SJCRH30 (cell line): ENCODE measurements at regions not wholly inside any gene's neighbourhood (a gene's known extent, or its start where the extent isn't known, plus 50 kb on each side); places are given as distances from the start of the nearest gene placed in this dataset.
A peak's percentile ranks its signal among the peaks of the same experiment; 100 is the strongest.

ENCODE experiments used
- DNase-seq, 2 experiments: peaks; one replicate each; pipeline ENCODE4 v3.0.0-alpha.2; 2015 to 2020
- H3K27ac ChIP-seq: fragments of 250-450 bp; sonication (Bioruptor Pico); 2 replicates; pipeline ENCODE4 v1.5.1; 2020; ENCODE audit warnings: mild to moderate bottlenecking, moderate library complexity
- H3K27me3 ChIP-seq: fragments of 250-450 bp; sonication (Bioruptor Pico); 2 replicates; pipeline ENCODE4 v1.5.1; 2020; ENCODE audit warnings: mild to moderate bottlenecking, moderate library complexity
- H3K36me3 ChIP-seq: fragments of 250-450 bp; sonication (Bioruptor Pico); 2 replicates; pipeline ENCODE4 v1.5.1; 2020; ENCODE audit warnings: mild to moderate bottlenecking, moderate library complexity
- H3K4me1 ChIP-seq: fragments of 250-450 bp; sonication (Bioruptor Pico); 2 replicates; pipeline ENCODE4 v1.5.1; 2020; ENCODE audit warnings: mild to moderate bottlenecking, moderate library complexity
- H3K4me3 ChIP-seq: fragments of 250-450 bp; sonication (Bioruptor Pico); 2 replicates; pipeline ENCODE4 v1.5.1; 2020; ENCODE audit warnings: mild to moderate bottlenecking, moderate library complexity
- H3K9me3 ChIP-seq: fragments of 250-450 bp; sonication (Bioruptor Pico); replicated peaks from 2 replicates; pipeline ENCODE4 v1.5.1; 2020; ENCODE audit warnings: mild to moderate bottlenecking, moderate library complexity

- Histone ChIP-seq H3K4me1 (peaks cover 24% of the 10 kb centered on the region), H3K27ac (no peak overlapping the region), H3K4me3 (no peak overlapping the region), H3K9me3 (no peaks in the 10 kb centered on the region), H3K27me3 (no peaks in the 10 kb centered on the region), H3K36me3 (no peaks in the 10 kb centered on the region)
- no peak for DNase-seq
Observed at GRCh38 chr16:85250609-85251223, 138.4 kb upstream of the CIBAR2 start.

GRCh38 chr16:85251225-85251760 lies 139.0 kb upstream of the CIBAR2 start:
- DNase-seq: no peak
- H3K27me3 ChIP-seq: no peaks in the 10 kb centered on the region
- no peak overlapping the region for H3K27ac ChIP-seq
- no peak overlapping the region for H3K4me3 ChIP-seq
- peaks cover 21% of the 10 kb centered on the region for H3K4me1 ChIP-seq
- no peaks in the 10 kb centered on the region for H3K9me3 ChIP-seq
- H3K36me3 ChIP-seq: no peaks in the 10 kb centered on the region

GRCh38 chr16:85252014-85252413 lies 139.7 kb upstream of the CIBAR2 start:
- Histone ChIP-seq H3K27me3 (no peaks in the 10 kb centered on the region), H3K4me3 (no peak overlapping the region), H3K4me1 (peaks cover 15% of the 10 kb centered on the region), H3K27ac (no peak overlapping the region), H3K36me3 (no peaks in the 10 kb centered on the region), H3K9me3 (no peaks in the 10 kb centered on the region)
- DNase-seq: no peak

GRCh38 chr16:85252461-85252860 lies 140.2 kb upstream of the CIBAR2 start:
- Histone ChIP-seq H3K27me3 (no peaks in the 10 kb centered on the region), H3K4me1 (peaks cover 11% of the 10 kb centered on the region), H3K27ac (no peak overlapping the region), H3K9me3 (no peaks in the 10 kb centered on the region), H3K36me3 (no peaks in the 10 kb centered on the region), H3K4me3 (no peak overlapping the region)
- no peak for DNase-seq

GRCh38 chr16:85253084-85253941 lies 141.0 kb upstream of the CIBAR2 start:
- Histone ChIP-seq H3K27ac (no peak overlapping the region), H3K27me3 (no peaks in the 10 kb centered on the region), H3K4me3 (no peak overlapping the region), H3K9me3 (no peaks in the 10 kb centered on the region), H3K36me3 (no peaks in the 10 kb centered on the region), H3K4me1 (peaks cover 10% of the 10 kb centered on the region)
- no peak for DNase-seq

- H3K4me1 ChIP-seq: peaks cover 14% of the 10 kb centered on the region
- H3K4me3 ChIP-seq: no peak overlapping the region
- H3K9me3 ChIP-seq: no peaks in the 10 kb centered on the region
- H3K36me3 ChIP-seq: no peaks in the 10 kb centered on the region
- DNase-seq: no peak
- no peak overlapping the region for H3K27ac ChIP-seq
- no peaks in the 10 kb centered on the region for H3K27me3 ChIP-seq
Observed at GRCh38 chr16:85254051-85254450, 141.8 kb upstream of the CIBAR2 start.

GRCh38 chr16:85254921-85255320 lies 142.6 kb upstream of the CIBAR2 start:
- no peaks in the 10 kb centered on the region for H3K27me3 ChIP-seq
- H3K4me3 ChIP-seq: no peak overlapping the region
- no peak overlapping the region for H3K27ac ChIP-seq
- no peaks in the 10 kb centered on the region for H3K9me3 ChIP-seq
- peaks cover 23% of the 10 kb centered on the region for H3K4me1 ChIP-seq
- DNase-seq: no peak
- H3K36me3 ChIP-seq: no peaks in the 10 kb centered on the region

GRCh38 chr16:85255777-85256176 lies 143.5 kb upstream of the CIBAR2 start:
- H3K27me3 ChIP-seq: no peaks in the 10 kb centered on the region
- no peaks in the 10 kb centered on the region for H3K36me3 ChIP-seq
- H3K4me3 ChIP-seq: no peak overlapping the region
- H3K9me3 ChIP-seq: no peaks in the 10 kb centered on the region
- DNase-seq: no peak
- peaks cover 24% of the 10 kb centered on the region for H3K4me1 ChIP-seq
- H3K27ac ChIP-seq: no peak overlapping the region

- Histone ChIP-seq H3K4me3 (no peak overlapping the region), H3K4me1 (peaks cover 24% of the 10 kb centered on the region), H3K9me3 (no peaks in the 10 kb centered on the region), H3K36me3 (no peaks in the 10 kb centered on the region), H3K27me3 (no peaks in the 10 kb centered on the region), H3K27ac (no peak overlapping the region)
- DNase-seq: no peak
Observed at GRCh38 chr16:85256190-85256739, 144.0 kb upstream of the CIBAR2 start.

GRCh38 chr16:85257483-85257882 lies 145.2 kb upstream of the CIBAR2 start:
- Histone ChIP-seq H3K9me3 (no peaks in the 10 kb centered on the region), H3K27me3 (no peaks in the 10 kb centered on the region), H3K4me1 (peaks cover 24% of the 10 kb centered on the region), H3K36me3 (no peaks in the 10 kb centered on the region), H3K27ac (no peak overlapping the region; the same call in 1 of the 2 replicates), H3K4me3 (no peak overlapping the region)
- no peak for DNase-seq

GRCh38 chr16:85258166-85258565 lies 145.9 kb upstream of the CIBAR2 start:
- no peaks in the 10 kb centered on the region for H3K9me3 ChIP-seq
- H3K36me3 ChIP-seq: no peaks in the 10 kb centered on the region
- no peaks in the 10 kb centered on the region for H3K27me3 ChIP-seq
- peak; percentile 68 to 73 for DNase-seq
- H3K4me3 ChIP-seq: peak overlapping the region; percentile 19
- H3K4me1 ChIP-seq: peaks cover 24% of the 10 kb centered on the region
- peak overlapping the region; percentile 75 for H3K27ac ChIP-seq

- H3K9me3 ChIP-seq: no peaks in the 10 kb centered on the region
- H3K27ac ChIP-seq: peak overlapping the region; percentile 75
- peak overlapping the region; percentile 19 for H3K4me3 ChIP-seq
- peaks cover 24% of the 10 kb centered on the region for H3K4me1 ChIP-seq
- H3K27me3 ChIP-seq: no peaks in the 10 kb centered on the region
- peak; percentile 82 to 84 for DNase-seq
- no peaks in the 10 kb centered on the region for H3K36me3 ChIP-seq
Observed at GRCh38 chr16:85258629-85259028, 146.4 kb upstream of the CIBAR2 start.

- Histone ChIP-seq H3K4me1 (peaks cover 24% of the 10 kb centered on the region), H3K9me3 (no peaks in the 10 kb centered on the region), H3K36me3 (no peaks in the 10 kb centered on the region), H3K4me3 (peak overlapping the region; percentile 19), H3K27ac (peak overlapping the region; percentile 75), H3K27me3 (no peaks in the 10 kb centered on the region)
- DNase-seq: peak; percentile 70 to 72
Observed at GRCh38 chr16:85259115-85259831, 147.0 kb upstream of the CIBAR2 start.

GRCh38 chr16:85259832-85260167 lies 147.5 kb upstream of the CIBAR2 start:
- Histone ChIP-seq H3K4me3 (no peak overlapping the region), H3K4me1 (peaks cover 24% of the 10 kb centered on the region), H3K9me3 (no peaks in the 10 kb centered on the region), H3K27me3 (no peaks in the 10 kb centered on the region), H3K27ac (peak overlapping the region; percentile 75; the same call in 1 of the 2 replicates), H3K36me3 (no peaks in the 10 kb centered on the region)
- peak; percentile 29 to 45 for DNase-seq

- Histone ChIP-seq H3K27ac (no peak overlapping the region), H3K27me3 (no peaks in the 10 kb centered on the region), H3K36me3 (no peaks in the 10 kb centered on the region), H3K4me1 (peaks cover 24% of the 10 kb centered on the region), H3K4me3 (no peak overlapping the region), H3K9me3 (no peaks in the 10 kb centered on the region)
- no peak for DNase-seq
Observed at GRCh38 chr16:85261204-85261603, 148.9 kb upstream of the CIBAR2 start.
